GM04504 (cell line): ENCODE measurements at regions not wholly inside any gene's neighbourhood (a gene's known extent, or its start where the extent isn't known, plus 50 kb on each side); places are given as distances from the start of the nearest gene placed in this dataset.
"Not testable (repeated sequence)": the region's sequence is repeated elsewhere in the genome, so short reads cannot be mapped to it uniquely, and the experiment has no call there.

ENCODE experiments used
- DNase-seq: peaks from one replicate; pipeline ENCODE4 v3.0.0-alpha.2; 2012; ENCODE audit warnings: low read depth

DNA sequence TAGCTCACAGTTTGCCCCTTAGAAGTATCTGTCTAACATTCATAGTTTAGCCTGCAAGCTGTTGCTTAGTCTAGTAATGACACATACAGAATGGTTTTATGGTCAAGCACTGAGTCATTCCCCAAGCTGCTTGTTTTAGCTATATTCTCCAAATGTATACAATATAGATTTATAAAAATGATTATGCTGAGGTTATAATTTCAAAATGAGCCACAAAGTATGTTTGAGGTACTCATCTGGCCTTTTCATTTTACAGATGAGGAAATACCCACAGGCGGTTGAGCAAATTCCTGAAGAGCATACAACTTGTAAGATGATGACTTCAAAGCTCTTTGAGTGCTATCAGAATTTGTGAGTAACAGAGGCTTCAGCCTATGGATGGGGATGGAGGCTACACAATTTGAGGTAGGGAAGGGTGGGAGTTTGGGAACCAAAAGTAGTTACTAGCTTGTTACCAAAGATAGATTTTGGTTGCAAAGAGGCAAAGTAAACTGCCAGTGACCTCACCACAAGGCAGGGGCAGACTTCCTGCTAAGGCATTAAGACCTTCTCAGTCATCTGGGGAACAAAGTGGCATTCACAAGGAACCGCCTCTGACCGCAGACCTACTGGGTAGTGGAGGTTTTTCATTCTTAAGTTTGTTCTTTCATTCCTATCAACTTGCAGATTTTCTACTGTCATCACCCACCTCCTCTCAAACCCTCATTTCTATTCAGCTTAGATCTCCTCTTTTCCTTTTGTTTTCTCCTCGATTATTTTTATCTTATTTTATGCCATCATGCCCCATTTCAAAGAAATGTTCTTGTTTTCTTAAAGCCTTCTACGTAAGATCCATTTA is 257.2 kb upstream of the NECTIN3 start:
- peak; percentile 60 for DNase-seq

DNA sequence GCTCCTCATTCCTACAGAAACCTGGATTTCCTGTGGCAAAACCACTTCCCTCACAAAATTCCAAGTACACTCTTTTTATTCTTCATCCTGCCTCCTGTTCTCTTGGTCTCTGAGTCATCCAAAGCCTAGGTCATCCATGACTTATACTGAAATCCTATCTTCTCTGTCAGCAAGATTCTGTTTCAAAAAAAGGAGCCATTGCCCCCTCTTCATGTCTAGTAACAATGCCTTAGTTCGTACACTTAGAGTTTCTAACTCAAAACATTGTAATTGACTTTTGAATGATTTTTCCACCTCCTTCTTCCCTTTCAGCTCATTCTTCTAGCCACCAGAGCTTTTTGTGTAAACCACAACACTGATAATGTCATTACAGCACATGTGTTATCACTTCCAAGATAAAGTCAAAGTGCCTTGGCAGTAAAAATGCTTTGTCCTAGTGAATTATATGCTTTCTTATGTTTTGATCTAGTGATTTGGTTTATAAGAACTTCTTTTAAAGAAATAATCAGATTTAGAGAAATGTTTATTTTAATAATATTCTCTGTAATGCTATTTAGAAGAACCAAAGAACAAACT is 256.5 kb upstream of the NECTIN3 start:
- peak; percentile 29 for DNase-seq

DNA sequence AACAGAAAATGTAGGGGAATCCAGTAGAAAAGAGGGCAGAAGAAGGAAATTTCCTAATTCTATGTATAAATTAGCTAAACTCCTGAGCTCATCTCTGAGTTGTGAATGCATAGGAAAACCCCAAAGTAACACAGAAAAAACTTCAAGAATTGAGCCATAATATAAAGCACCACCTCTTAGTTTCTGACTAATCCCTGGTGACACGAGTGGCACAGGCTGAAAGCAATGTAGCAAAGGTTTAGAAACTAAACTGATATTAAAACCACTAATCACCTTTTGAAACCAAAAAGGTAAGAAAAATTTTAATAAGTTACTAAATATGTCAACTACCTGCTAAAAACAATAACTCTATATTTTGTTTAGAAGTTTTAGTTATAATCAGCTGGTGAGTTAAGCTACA is 255.6 kb upstream of the NECTIN3 start:
- DNase-seq, result no peak

DNA sequence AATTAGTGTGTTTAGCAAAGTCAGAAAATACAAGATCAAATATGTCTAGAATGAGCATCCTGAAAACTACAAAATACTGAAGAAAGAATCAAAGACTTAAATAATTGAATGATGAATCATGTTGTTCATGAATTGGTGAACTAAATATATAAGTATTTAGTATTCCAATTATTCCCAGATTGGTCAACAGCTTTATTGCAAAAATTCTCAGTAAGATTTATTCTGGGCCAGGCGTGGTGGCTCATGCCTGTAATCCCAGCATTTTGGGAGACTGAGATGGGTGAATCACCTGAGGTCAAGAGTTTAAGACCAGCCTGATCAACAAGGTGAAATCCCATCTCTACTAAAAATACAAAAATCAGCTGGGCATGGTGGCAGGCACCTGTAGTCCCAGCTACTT is 250.0 kb upstream of the NECTIN3 start:
- peak; percentile 18 for DNase-seq

DNA sequence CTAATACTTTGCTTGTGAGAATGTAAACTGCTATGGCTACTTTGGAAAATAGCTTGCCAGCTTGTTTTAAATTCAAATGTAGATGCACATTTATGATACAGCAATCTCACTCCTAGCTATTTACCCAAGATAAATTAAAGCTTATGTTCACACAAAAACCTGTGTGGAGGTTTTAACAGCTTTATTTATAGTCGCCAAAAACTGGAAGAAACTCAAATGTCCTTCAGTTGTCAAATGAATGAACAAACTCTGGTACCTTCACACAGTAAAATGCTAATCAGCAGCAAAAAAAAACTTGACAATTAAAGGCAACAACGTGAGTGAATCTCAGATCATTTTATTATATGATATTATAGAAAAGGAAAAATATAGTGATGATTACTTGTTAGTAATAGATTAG is 248.6 kb upstream of the NECTIN3 start:
- no peak for DNase-seq

DNA sequence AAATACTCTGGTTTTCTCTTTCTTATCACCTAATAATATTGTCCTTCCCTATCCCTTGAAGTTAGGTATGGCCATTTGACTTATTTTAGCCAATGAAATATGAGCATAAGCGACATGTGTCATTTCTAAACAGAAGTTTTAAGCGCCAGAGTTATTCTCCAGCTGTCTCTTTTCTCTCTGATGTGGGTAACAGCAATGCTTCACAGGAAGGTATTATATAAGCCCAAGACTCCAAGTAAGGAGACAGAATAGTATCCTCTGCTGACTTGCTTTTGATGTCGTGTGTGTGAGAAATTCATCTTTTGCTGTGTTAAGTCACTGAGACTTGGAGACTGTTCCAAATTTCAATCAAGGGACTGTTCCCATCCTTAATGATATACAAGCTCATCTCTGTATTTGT is 224.6 kb upstream of the NECTIN3 start:
- DNase-seq, result no peak

DNA sequence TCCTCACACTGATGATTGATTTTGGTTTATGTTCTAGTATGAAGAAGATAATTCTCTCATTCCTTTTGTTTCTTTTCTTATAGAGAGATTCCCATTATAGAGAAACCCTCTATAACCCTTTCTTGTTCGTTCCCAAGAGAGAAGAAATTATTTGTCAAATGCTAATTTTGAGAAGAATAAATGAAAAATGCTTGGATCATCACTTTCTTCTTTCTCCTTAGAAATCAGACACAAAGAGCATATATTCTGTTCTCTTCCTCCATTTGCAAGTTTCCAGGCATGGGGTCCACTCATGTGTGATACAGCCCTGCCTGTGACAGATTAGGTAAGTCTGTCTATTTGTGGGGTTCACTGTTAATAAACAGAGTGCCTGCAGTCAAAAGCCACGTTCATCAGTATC is 222.6 kb upstream of the NECTIN3 start:
- DNase-seq, result no peak

DNA sequence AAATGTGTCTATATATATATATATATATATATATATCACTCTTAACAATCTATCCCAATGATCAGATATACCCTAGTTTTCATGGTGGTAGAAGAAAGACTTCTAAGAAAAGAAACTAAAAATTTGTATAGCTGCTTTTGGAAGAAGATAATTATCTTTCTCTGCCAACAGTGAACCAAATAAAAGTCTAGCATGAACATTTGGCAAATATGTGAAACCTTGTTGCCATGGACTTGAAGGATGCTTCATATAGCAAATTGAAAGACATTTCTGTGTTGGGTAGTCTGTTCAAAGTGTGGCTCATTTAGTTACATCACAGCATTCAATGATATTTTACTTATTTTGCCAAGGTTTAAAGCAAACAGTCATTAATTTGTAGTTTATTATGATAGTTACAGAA is 219.9 kb upstream of the NECTIN3 start:
- DNase-seq, result no peak

DNA sequence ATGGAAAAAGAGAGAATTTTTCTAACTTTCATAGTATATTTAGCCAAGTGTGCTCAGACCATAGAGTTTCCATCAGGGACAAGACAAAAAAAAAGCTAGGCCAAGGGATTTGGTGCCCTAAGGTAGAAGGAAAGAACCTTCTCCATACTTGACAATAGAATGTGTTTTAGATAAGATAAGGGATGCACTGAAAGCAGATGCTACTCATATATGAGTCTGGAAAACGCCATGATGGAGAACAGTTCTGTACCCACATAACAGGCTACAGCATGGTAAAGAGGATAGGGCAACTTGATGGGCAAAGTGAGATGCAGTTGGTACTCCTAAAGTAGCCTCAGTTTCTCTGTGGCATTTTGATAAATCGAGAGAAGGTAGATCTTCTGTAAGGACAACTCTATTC is 216.4 kb upstream of the NECTIN3 start:
- DNase-seq, result no peak

DNA sequence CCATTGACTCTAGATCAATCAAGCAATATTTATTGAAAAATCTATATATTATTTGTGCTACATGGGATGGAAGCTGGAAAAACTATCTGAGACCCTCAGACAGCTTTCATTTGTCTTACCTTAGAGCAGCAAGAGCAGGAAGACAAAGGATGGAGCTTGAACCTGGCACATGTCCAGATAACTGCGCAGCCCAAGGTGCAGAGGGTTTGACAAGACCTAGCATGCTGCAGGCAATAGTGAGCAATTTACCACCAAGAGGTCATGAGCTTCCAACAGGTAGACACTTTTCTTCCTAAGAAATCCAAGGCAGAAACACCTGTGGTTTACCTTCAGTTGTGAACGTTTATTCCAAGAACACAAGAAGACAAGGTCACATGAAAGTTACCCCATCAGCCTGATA is 214.7 kb upstream of the NECTIN3 start:
- no peak for DNase-seq

DNA sequence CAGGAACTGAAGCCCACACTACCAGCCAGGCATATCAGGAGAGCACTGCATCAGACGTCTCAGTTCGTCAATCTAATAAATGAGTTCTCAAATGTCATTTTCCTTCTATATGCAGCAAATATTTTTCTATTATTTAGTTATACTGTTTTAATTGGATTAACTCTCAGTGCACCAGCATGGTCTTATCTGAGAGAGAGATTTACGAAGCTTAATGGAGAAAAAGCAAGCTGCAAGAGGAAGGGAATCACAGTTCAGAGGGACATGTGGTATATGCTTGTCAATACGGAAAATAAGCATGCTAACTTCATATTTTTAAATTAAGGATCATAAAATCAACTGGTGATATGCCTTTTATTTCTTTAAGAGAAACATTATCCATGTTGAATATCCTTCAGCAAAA is 213.1 kb upstream of the NECTIN3 start:
- DNase-seq, result no peak

DNA sequence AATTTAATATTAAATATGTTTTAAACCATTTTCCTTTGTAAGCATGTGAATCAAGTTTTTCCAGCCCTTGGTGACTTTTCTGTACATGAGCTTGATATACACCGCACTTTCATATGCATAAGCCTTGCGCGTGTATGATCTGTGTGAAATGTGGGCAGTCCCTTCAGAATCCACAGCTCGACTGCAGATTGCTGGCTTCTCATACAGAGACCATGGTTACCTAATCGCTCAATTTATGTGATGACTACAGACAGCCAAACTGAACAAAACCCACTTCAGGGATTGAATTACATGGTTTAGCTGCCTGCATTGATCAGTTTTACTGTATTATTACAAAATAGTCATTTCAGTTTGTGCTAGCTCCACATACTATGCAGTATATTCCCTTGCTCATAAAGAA is 212.3 kb upstream of the NECTIN3 start:
- DNase-seq, result no peak

DNA sequence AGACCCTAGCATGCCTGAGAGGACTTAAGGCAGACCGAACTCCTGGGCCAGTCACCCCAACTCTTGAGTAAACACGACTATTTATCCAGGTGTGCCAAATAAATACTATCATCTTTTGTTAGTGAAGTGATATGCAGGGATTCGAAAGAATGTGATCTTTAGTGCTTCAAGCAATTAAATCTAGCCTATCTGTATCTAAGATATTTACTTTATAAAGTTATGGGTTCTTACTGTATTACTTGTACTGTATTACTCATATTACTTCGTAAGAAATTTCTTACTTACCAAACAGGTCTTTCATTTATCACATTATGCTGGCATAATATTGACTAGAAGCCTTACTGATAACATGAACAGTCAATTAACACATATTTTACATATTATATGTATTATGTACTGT is 211.6 kb upstream of the NECTIN3 start:
- DNase-seq, result no peak

DNA sequence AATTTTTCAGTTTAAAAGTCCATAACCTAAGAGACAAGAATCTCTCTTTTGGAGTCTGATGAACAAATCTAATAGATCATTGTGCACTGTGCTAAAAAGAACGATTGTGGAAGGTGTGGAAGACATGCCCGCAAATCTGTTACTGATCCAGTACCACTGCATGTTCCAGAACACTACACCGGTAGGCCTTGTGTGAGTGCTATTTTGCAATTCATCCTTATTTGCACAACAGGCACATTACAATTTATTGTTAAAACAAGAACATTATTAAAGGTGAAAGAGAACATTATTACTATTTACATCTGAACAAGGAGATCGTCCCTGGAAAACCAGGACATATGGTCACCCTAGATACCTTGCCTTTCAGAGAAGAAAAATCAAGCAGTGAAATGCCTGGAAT is 205.7 kb upstream of the NECTIN3 start:
- DNase-seq, result no peak

DNA sequence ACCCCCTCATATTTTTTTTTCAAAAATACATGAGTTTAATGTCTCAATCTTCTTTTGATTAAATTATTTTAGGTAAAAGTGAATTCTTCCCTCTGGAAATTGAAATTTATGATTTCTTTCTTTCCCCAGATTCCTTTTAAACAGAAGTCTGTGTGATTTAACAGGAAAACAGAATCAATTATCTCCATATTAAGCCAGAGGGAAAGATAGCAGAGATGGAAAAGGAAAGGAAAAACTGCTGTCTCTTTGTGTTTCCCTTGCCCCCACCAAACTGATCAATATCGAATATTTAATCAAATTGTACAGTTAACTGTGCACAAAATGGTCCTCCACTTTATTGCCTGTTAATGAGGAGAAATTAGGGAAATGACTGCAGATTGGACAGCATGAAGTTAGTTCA is 203.5 kb upstream of the NECTIN3 start:
- DNase-seq, result no peak

DNA sequence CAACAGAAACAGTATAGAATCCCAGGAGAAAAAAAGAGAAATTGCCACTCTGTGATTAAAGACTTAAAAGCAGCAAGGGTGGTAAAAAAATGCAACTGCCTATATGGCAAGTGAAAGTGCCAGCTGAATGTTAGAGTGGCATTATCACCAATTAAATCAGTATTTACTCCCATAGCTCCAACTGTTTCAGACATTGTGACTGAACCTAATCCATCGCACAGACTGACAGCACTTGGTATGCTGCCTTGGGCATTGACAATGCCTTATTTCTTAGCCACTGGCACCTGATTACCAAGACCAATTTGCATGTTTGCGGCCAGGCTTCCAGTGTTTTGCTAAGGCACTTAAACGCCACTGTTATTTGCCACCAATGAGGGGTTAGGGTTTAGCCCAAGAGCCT is 201.9 kb upstream of the NECTIN3 start:
- no peak for DNase-seq

DNA sequence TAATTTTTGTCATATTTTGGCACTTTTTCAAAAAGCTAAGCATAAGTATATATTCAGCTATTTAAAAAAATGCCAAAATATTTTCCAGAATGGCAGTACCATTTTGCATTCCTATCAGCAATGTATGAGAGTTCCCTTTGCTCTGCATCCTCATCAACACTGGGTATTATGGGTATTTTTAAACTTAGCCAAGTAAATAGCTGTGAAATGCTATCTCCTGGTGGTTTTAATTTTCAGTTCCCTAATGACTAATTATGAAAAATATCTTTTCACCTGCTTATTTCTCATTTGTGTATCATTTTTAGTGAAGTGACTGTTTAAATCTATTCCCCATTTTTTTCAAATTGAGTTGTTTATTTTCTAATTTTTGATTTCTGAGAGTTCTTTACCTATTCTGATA is 199.7 kb upstream of the NECTIN3 start:
- DNase-seq, result no peak

DNA sequence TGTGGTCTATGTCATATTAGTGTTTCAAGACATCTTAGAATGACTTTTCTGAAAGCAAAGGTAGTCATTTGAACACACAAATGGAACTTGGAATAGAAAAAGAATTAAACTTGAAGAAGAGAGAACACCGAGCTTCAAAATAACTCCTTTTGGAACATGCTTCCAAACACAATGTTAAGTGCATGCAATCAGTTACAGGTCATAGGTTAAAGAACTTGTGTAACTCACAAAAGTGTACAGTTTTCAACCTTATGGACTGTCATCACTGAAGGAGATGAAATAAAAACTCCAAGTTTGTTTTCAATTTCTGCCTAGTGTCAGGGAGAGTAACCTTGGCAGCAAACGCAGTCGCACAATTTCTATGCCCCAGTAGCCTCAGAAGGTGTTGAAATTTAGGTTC is 192.9 kb upstream of the NECTIN3 start:
- DNase-seq, result no peak

DNA sequence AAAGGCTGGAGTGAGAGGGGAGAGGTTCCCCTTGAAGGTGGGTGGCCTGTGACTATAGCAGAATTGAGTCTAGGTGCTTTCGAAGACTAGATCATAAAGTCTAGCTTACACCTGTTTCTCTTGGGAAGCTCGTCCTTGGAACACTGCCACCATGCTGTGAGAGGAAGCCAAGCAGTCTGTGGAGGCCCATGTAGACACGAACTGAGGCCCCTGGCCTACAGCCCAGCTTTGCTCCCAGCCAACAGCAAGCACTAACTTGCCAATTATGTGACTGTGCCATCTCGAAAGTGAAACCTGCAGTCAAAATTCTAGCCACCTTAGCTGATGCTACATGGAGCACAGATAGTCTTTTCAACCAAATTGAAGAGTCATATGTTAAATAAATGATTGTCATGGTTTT is 190.5 kb upstream of the NECTIN3 start:
- DNase-seq, result no peak

DNA sequence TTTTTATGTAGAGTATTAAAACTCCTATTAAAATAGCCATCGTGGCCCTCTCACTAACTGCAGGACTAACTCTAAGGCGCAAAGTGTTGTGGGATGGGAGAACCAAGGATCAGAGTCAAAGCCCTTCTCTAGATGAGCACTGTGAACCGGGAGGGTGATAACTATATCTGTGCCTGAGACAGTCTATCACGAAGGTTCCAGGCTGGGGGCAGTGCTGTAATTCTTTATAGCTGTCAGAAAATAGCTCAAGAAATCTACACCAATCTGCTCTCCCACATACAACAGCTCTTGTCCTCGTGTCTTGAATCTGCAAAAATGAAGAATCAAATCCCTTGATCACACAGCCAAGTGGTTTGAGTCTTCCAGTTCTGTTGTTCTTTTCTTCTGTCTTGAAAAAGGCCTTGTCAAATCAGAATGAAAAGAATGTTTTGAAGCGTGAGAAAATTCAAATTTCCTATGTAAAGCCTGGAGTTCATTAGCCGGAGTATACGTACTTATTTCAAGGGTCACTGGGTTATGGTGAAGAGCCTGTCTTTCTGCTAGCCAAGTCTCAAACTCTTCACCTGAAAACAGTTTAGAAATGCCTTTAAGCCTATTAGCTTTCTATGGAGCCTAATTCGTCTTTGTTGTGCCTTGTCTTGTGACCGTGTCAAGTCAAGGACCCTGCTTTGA is 185.3 kb upstream of the NECTIN3 start:
- DNase-seq, result no peak

DNA sequence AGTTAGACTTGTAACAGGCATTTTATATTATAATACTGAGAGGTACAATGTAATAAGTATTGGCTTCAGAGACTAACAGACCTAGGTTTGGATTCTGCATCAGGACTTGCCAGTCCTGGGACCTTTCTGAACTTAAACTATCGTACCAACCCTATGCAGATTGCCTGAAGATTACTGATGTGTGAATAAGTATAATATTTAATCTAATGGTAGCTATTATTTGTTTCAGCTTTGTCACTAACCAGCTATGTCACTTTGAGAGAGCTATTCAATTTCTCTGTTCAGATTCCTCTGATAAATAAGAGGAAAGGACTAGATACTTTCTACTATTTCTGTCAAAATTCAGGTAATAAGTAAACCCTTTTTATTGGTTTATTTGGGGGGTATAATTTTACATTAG is 184.4 kb upstream of the NECTIN3 start:
- no peak for DNase-seq

DNA sequence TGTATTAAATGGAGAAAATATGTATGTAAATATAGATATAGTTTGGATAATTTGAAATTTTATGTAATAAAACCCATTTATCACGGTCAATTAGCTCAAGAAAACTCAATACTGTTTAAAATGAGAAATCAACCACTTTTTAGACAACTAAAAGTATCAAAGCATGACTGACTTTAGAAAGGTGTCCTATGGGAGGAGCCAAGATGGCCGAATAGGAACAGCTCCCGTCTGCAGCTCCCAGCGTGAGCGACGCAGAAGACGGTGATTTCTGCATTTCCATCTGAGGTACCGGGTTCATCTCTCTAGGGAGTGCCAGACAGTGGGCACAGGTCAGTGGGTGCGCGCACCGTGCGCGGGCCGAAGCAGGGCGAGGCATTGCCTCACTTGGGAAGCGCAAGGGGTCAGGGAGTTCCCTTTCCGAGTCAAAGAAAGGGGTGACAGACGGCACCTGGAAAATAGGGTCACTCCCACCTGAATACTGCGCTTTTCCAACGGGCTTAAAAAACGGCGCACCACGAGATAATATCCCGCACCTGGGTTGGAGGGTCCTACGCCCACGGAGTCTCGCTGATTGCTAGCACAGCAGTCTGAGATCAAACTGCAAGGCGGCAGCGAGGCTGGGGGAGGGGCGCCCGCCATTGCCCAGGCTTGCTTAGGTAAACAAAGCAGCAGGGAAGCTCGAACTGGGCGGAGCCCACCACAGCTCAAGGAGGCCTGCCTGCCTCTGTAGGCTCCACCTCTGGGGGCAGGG is 182.8 kb upstream of the NECTIN3 start:
- not testable (repeated sequence) for DNase-seq

DNA sequence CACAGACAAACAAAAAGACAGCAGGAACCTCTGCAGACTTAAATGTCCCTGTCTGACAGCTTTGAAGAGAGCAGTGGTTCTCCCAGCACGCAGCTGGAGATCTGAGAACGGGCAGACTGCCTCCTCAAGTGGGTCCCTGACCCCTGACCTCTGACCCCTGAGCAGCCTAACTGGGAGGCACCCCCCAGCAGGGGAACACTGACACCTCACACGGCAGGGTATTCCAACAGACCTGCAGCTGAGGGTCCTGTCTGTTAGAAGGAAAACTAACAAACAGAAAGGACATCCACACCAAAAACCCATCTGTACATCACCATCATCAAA is 182.3 kb upstream of the NECTIN3 start:
- not testable (repeated sequence) for DNase-seq
